ENCODE measurements at regions not wholly inside any gene's neighbourhood (a gene's known extent, or its start where the extent isn't known, plus 50 kb on each side); places are given as distances from the start of the nearest gene placed in this dataset.

- DNase-seq (ENCODE audit: low read depth), result no peak
Observed at GRCh38 chr7:41878309-41879295, 175.7 kb upstream of the INHBA start.

- DNase-seq (ENCODE audit: low read depth), result no peak
Observed at GRCh38 chr7:41877118-41877517, 174.2 kb upstream of the INHBA start.

GRCh38 chr7:41875513-41875912 is 172.6 kb upstream of the INHBA start:
- no peak for DNase-seq (ENCODE audit: low read depth)

GRCh38 chr7:41874201-41874785 is 171.4 kb upstream of the INHBA start:
- no peak for DNase-seq (ENCODE audit: low read depth)

- DNase-seq (ENCODE audit: low read depth), result no peak
Observed at GRCh38 chr7:41873741-41874140, 170.9 kb upstream of the INHBA start.

- no peak for DNase-seq (ENCODE audit: low read depth)
Observed at GRCh38 chr7:41872966-41873365, 170.1 kb upstream of the INHBA start.

GRCh38 chr7:41870461-41871138 is 167.7 kb upstream of the INHBA start:
- no peak for DNase-seq (ENCODE audit: low read depth)

- DNase-seq (ENCODE audit: low read depth), result no peak
Observed at GRCh38 chr7:41869997-41870396, 167.1 kb upstream of the INHBA start.

GRCh38 chr7:41869596-41869995 is 166.7 kb upstream of the INHBA start:
- no peak for DNase-seq (ENCODE audit: low read depth)

- DNase-seq (ENCODE audit: low read depth), result no peak
Observed at GRCh38 chr7:41869091-41869490, 166.2 kb upstream of the INHBA start.

- DNase-seq (ENCODE audit: low read depth), result no peak
Observed at GRCh38 chr7:41867639-41868280, 164.9 kb upstream of the INHBA start.

GRCh38 chr7:41862261-41862660 is 159.4 kb upstream of the INHBA start:
- DNase-seq (ENCODE audit: low read depth), result no peak

- DNase-seq (ENCODE audit: low read depth), result no peak
Observed at GRCh38 chr7:41861642-41862041, 158.8 kb upstream of the INHBA start.

GRCh38 chr7:41858201-41858600 is 155.3 kb upstream of the INHBA start:
- DNase-seq (ENCODE audit: low read depth), result no peak

- no peak for DNase-seq (ENCODE audit: low read depth)
Observed at GRCh38 chr7:41855798-41856197, 152.9 kb upstream of the INHBA start.

- DNase-seq (ENCODE audit: low read depth), result no peak
Observed at GRCh38 chr7:41847606-41848005, 144.7 kb upstream of the INHBA start.

- DNase-seq (ENCODE audit: low read depth), result no peak
Observed at GRCh38 chr7:41847151-41847550, 144.3 kb upstream of the INHBA start.

GRCh38 chr7:41842956-41843355 is 140.1 kb upstream of the INHBA start:
- no peak for DNase-seq (ENCODE audit: low read depth)

- DNase-seq (ENCODE audit: low read depth), result no peak
Observed at GRCh38 chr7:41837916-41838315, 135.0 kb upstream of the INHBA start.

GRCh38 chr7:41835976-41836530 is 133.2 kb upstream of the INHBA start:
- DNase-seq (ENCODE audit: low read depth), result no peak

- DNase-seq (ENCODE audit: low read depth), result no peak
Observed at GRCh38 chr7:41834805-41835694, 132.2 kb upstream of the INHBA start.

Data from activated T-helper 9 cell treated with anti-CD3 and anti-CD28 coated beads, Interleukin-2, amount 50 U/mL, for 16 hours (primary cell).